DOHH2 (cell line): ENCODE measurements at regions not wholly inside any gene's neighbourhood (a gene's known extent, or its start where the extent isn't known, plus 50 kb on each side); places are given as distances from the start of the nearest gene placed in this dataset.

Source experiments
- H3F3A ChIP-seq: fragments of 200-600 bp; sonication (generic), shearing (Covaris generic); 2 replicates; pipeline ENCODE4 v1.6.0; 2016; ENCODE audit warnings: antibody characterized with exemption, mild to moderate bottlenecking; ENCODE audit not compliant: control insufficient read depth, insufficient read depth
- H3K27ac ChIP-seq: fragments of 200-600 bp; sonication (generic); 2 replicates; pipeline ENCODE4 v1.5.1; 2014; ENCODE audit warnings: low read depth, mild to moderate bottlenecking, low read length, moderate library complexity
- H3K27me3 ChIP-seq: fragments of 200-600 bp; sonication (generic); 2 replicates; pipeline ENCODE4 v1.6.1; 2014; ENCODE audit warnings: mild to moderate bottlenecking, low read length, mixed read lengths; ENCODE audit not compliant: control insufficient read depth
- H3K36me3 ChIP-seq: fragments of 200-600 bp; sonication (generic); 2 replicates; pipeline ENCODE4 v1.6.1; 2014; ENCODE audit warnings: mild to moderate bottlenecking, low read length, moderate library complexity, mixed read lengths; ENCODE audit not compliant: control insufficient read depth
- H3K4me1 ChIP-seq: fragments of 200-600 bp; sonication (generic); 2 replicates; pipeline ENCODE4 v1.6.1; 2014; ENCODE audit warnings: mild to moderate bottlenecking, low read length, mixed read lengths; ENCODE audit not compliant: control insufficient read depth
- H3K4me2 ChIP-seq: fragments of 200-600 bp; sonication (generic); 2 replicates; pipeline ENCODE4 v1.6.0; 2014; ENCODE audit warnings: mild to moderate bottlenecking, low read length, moderate library complexity
- H3K4me3 ChIP-seq: fragments of 200-600 bp; sonication (generic); 2 replicates; pipeline ENCODE4 v1.5.1; 2014; ENCODE audit warnings: mild to moderate bottlenecking, low read length, mixed read lengths
- H3K79me2 ChIP-seq: fragments of 200-600 bp; sonication (generic); 2 replicates; pipeline ENCODE4 v1.6.1; 2014; ENCODE audit warnings: mild to moderate bottlenecking, low read length, mixed read lengths; ENCODE audit not compliant: control insufficient read depth
- H3K9me2 ChIP-seq: fragments of 200-600 bp; sonication (generic); replicated peaks from 2 replicates; pipeline ENCODE4 v1.6.1; 2014; ENCODE audit warnings: mild to moderate bottlenecking, low read length, mixed read lengths; ENCODE audit not compliant: control insufficient read depth
- H3K9me3 ChIP-seq: fragments of 200-600 bp; sonication (generic); 2 replicates; pipeline ENCODE4 v1.6.1; 2014; ENCODE audit warnings: antibody characterized with exemption, low read length, mixed read lengths; ENCODE audit not compliant: control insufficient read depth, insufficient read depth
- H4K20me1 ChIP-seq: fragments of 200-600 bp; sonication (generic); 2 replicates; pipeline ENCODE4 v1.6.0; 2014; ENCODE audit warnings: low read depth, mild to moderate bottlenecking, antibody characterized with exemption, low read length, moderate library complexity; ENCODE audit not compliant: control insufficient read depth, insufficient read depth
- CTCF ChIP-seq: fragments of 200-600 bp; sonication (generic); IDR thresholded peaks from one replicate; pipeline ENCODE4 v1.5.1; 2014; ENCODE audit warnings: antibody characterized with exemption, mild to moderate bottlenecking, low read depth, low read length; ENCODE audit not compliant: poor library complexity, severe bottlenecking
- EZH2phosphoT487 ChIP-seq: fragments of 200-600 bp; sonication (generic); IDR thresholded peaks from 2 replicates; pipeline ENCODE4 v1.6.1; 2017; ENCODE audit warnings: borderline replicate concordance, mild to moderate bottlenecking, antibody characterized with exemption, low read length, moderate library complexity, mixed read lengths

DNA sequence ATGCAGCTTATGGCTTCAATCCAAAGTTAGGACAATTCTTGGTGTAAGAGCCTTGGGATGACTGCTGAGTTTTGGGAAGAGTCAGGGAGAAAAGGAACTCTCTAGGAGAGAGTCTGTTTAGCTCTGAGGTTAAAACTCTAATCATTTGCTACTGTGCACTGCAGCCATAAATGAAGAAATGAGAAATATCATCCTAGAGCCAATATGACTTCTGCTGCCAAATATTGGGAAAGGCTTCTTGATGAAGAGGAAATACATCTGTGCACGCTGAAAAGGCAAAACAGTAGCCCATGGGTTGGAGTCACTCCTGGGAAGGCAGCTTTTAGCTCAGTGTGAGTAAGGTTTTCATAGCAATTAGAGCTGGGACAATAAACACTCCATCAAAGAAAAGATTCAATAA is 308.8 kb downstream of the SFMBT2 start:
- Histone ChIP-seq H3K27ac (peak overlapping the region; percentile 78), H3F3A (no peaks in the 10 kb centered on the region), H3K4me2 (peak overlapping the region; percentile 82), H4K20me1 (no peaks in the 10 kb centered on the region), H3K9me2 (no peaks in the 10 kb centered on the region), H3K79me2 (no peaks in the 10 kb centered on the region), H3K36me3 (no peaks in the 10 kb centered on the region), H3K4me3 (peak overlapping the region; percentile 67), H3K27me3 (no peaks in the 10 kb centered on the region), H3K4me1 (peaks cover 26% of the 10 kb centered on the region), H3K9me3 (no peaks in the 10 kb centered on the region)
- no peak for TF ChIP-seq EZH2phosphoT487
- TF ChIP-seq CTCF, result no peak

DNA sequence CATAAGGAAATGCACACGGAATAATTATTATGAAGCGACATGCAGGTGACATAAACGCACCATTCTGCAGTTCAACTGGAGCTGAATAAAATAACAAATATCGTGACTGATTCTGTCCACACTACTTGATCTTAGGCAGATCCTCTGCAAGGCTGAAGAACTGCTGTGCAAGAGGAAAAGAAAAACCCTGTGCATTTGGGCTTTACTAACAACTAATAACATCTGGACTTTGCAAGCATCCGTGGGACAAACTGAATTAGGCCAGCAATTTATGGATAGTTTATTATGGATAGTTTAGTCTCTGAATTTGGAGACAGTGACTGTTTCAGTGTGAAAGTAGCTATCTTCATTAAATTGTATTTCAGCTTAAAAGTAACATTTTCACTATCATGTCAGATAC is 309.4 kb downstream of the SFMBT2 start:
- no peak for TF ChIP-seq EZH2phosphoT487
- TF ChIP-seq CTCF, result no peak
- H3K4me1 ChIP-seq, result peaks cover 26% of the 10 kb centered on the region
- H3K9me2 ChIP-seq, result no peaks in the 10 kb centered on the region
- H3K4me3 ChIP-seq, result peak overlapping the region; percentile 67
- no peak overlapping the region for H3K27ac ChIP-seq
- no peaks in the 10 kb centered on the region for H3F3A ChIP-seq
- no peaks in the 10 kb centered on the region for H3K36me3 ChIP-seq
- no peaks in the 10 kb centered on the region for H3K79me2 ChIP-seq
- no peaks in the 10 kb centered on the region for H4K20me1 ChIP-seq
- H3K9me3 ChIP-seq, result no peaks in the 10 kb centered on the region
- peak overlapping the region; percentile 82 for H3K4me2 ChIP-seq
- no peaks in the 10 kb centered on the region for H3K27me3 ChIP-seq

- no peaks in the 10 kb centered on the region for H3K79me2 ChIP-seq
- no peak overlapping the region for H3K27ac ChIP-seq
- H4K20me1 ChIP-seq, result no peaks in the 10 kb centered on the region
- H3K27me3 ChIP-seq, result no peaks in the 10 kb centered on the region
- no peaks in the 10 kb centered on the region for H3K36me3 ChIP-seq
- no peaks in the 10 kb centered on the region for H3F3A ChIP-seq
- H3K9me3 ChIP-seq, result no peaks in the 10 kb centered on the region
- TF ChIP-seq EZH2phosphoT487, result no peak
- TF ChIP-seq CTCF, result no peak
- no peaks in the 10 kb centered on the region for H3K9me2 ChIP-seq
- H3K4me3 ChIP-seq, result no peak overlapping the region
- no peak overlapping the region for H3K4me2 ChIP-seq
- H3K4me1 ChIP-seq, result peaks cover 26% of the 10 kb centered on the region
Observed at GRCh38 chr10:7100032-7100702, 310.7 kb downstream of the SFMBT2 start.
